Parathyroid adenoma (tissue), 2 donors: ENCODE measurements at regions not wholly inside any gene's neighbourhood (a gene's known extent, or its start where the extent isn't known, plus 50 kb on each side); places are given as distances from the start of the nearest gene placed in this dataset.

ENCODE experiments used
- H2AFZ ChIP-seq: fragments of 300-600 bp; sonication (generic); one replicate; pipeline ENCODE4 v1.7.0; 2017; ENCODE audit warnings: antibody characterized with exemption, mild to moderate bottlenecking
- H3K27ac ChIP-seq: fragments of 300-600 bp; sonication (generic); one replicate; pipeline ENCODE4 v1.7.0; 2017
- H3K27me3 ChIP-seq: fragments of 300-600 bp; sonication (generic); one replicate; pipeline ENCODE4 v1.7.0; 2017; ENCODE audit warnings: low read length; ENCODE audit not compliant: control insufficient read depth, insufficient read depth
- H3K36me3 ChIP-seq: fragments of 300-600 bp; sonication (generic); one replicate; pipeline ENCODE4 v1.7.0; 2017; ENCODE audit warnings: low read length; ENCODE audit not compliant: control insufficient read depth, insufficient read depth
- H3K4me1 ChIP-seq: fragments of 300-600 bp; sonication (generic); one replicate; pipeline ENCODE4 v1.7.0; 2017; ENCODE audit warnings: control low read depth
- H3K4me2 ChIP-seq: fragments of 300-600 bp; sonication (generic); one replicate; pipeline ENCODE4 v1.7.0; 2017; ENCODE audit warnings: low read length
- H3K4me3 ChIP-seq: fragments of 300-600 bp; sonication (generic); one replicate; pipeline ENCODE4 v1.7.0; 2017; ENCODE audit warnings: low read depth, low read length
- H3K79me2 ChIP-seq: fragments of 300-600 bp; sonication (generic); one replicate; pipeline ENCODE4 v1.7.0; 2017; ENCODE audit warnings: control low read depth
- H3K9ac ChIP-seq: fragments of 300-600 bp; sonication (generic); one replicate; pipeline ENCODE4 v1.7.0; 2017; ENCODE audit warnings: mild to moderate bottlenecking
- H3K9me3 ChIP-seq: fragments of 300-600 bp; sonication (generic); one replicate; pipeline ENCODE4 v1.7.0; 2017; ENCODE audit warnings: low read length; ENCODE audit not compliant: control insufficient read depth
- CTCF ChIP-seq: fragments of 300-600 bp; sonication (generic); IDR thresholded peaks from one replicate; pipeline ENCODE4 v1.7.0; 2017; ENCODE audit warnings: antibody characterized with exemption, mild to moderate bottlenecking
- donor health status: primary hyperparathyroidism.

DNA sequence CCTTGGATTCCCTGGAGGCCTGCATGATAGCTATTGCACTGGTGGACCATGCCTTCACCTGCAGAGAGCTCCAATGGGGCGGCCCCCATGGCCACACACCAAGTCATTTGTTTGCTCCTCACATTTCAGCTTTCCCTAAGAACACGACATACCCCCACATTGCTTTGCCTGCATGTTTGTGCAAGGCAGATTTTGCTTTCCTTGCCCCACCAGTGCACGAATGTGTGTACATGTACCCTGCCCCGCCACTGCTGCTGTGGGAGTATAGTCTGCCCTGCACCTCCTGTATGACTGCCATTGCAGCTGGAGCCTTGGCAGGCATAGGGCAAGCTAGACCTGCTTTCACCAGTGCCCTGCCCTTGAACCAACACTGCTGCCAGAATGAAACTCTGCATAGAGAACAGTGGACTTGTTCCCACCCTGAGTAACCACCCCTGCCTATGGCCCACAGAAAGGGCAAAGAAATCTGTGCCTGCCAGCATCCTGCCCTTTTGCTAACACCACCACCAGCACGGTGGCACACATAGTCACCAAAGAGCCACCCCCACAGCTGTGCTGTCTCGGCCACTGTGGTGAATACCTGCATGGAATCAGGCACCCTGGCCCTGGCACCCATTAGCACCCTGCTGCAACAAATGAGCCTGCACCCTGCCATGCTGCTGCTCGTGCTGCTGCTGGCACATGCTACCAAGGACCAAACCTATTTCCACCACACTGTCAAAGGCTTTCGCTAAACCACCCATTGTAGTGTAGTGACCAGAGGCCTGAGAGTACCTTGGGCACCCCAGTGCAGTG, 661.7 kb upstream of the FAM241A start:
- TF ChIP-seq CTCF: no peak
- H3K79me2 ChIP-seq: no peaks in the 10 kb centered on the region
- no peak overlapping the region for H2AFZ ChIP-seq
- no peak overlapping the region for H3K4me3 ChIP-seq
- no peaks in the 10 kb centered on the region for H3K27me3 ChIP-seq
- no peak overlapping the region for H3K9ac ChIP-seq
- H3K36me3 ChIP-seq: no peaks in the 10 kb centered on the region
- H3K9me3 ChIP-seq: no peaks in the 10 kb centered on the region
- no peaks in the 10 kb centered on the region for H3K4me1 ChIP-seq
- H3K4me2 ChIP-seq: no peak overlapping the region
- H3K27ac ChIP-seq: no peak overlapping the region

GRCh38 chr4:111492496-111492895, 652.8 kb upstream of the FAM241A start:
- Histone ChIP-seq H3K27me3 (no peaks in the 10 kb centered on the region), H3K9ac (no peak overlapping the region), H3K79me2 (no peaks in the 10 kb centered on the region), H2AFZ (no peak overlapping the region), H3K9me3 (no peaks in the 10 kb centered on the region), H3K4me3 (no peak overlapping the region), H3K4me1 (no peaks in the 10 kb centered on the region), H3K4me2 (no peak overlapping the region), H3K27ac (no peak overlapping the region), H3K36me3 (no peaks in the 10 kb centered on the region)
- TF ChIP-seq CTCF: no peak

- Histone ChIP-seq H3K9me3 (no peaks in the 10 kb centered on the region), H3K27ac (no peak overlapping the region), H3K4me1 (no peaks in the 10 kb centered on the region), H3K27me3 (no peaks in the 10 kb centered on the region), H3K4me3 (no peak overlapping the region), H3K79me2 (no peaks in the 10 kb centered on the region), H3K36me3 (no peaks in the 10 kb centered on the region), H2AFZ (no peak overlapping the region), H3K9ac (no peak overlapping the region), H3K4me2 (no peak overlapping the region)
- no peak for TF ChIP-seq CTCF
These were observed 650.8 kb upstream of the FAM241A start for GRCh38 chr4:111494471-111494870.

GRCh38 chr4:111494971-111495370, 650.3 kb upstream of the FAM241A start:
- Histone ChIP-seq H2AFZ (no peak overlapping the region), H3K36me3 (no peaks in the 10 kb centered on the region), H3K4me3 (no peak overlapping the region), H3K27ac (no peak overlapping the region), H3K79me2 (no peaks in the 10 kb centered on the region), H3K4me2 (no peak overlapping the region), H3K9ac (no peak overlapping the region), H3K27me3 (no peaks in the 10 kb centered on the region), H3K9me3 (no peaks in the 10 kb centered on the region), H3K4me1 (no peaks in the 10 kb centered on the region)
- no peak for TF ChIP-seq CTCF

GRCh38 chr4:111499291-111499690, 646.0 kb upstream of the FAM241A start:
- Histone ChIP-seq H3K9ac (no peak overlapping the region), H3K4me1 (no peaks in the 10 kb centered on the region), H3K79me2 (no peaks in the 10 kb centered on the region), H3K36me3 (no peaks in the 10 kb centered on the region), H3K4me2 (no peak overlapping the region), H3K4me3 (no peak overlapping the region), H3K9me3 (no peaks in the 10 kb centered on the region), H3K27ac (no peak overlapping the region), H2AFZ (no peak overlapping the region), H3K27me3 (no peaks in the 10 kb centered on the region)
- TF ChIP-seq CTCF: no peak
